ENCODE measurements at regions not wholly inside any gene's neighbourhood (a gene's known extent, or its start where the extent isn't known, plus 50 kb on each side); places are given as distances from the start of the nearest gene placed in this dataset.

GRCh38 chr13:91193358-91193757 lies 154.1 kb upstream of the MIR17HG start:
- TF ChIP-seq ZNF274 (IDR thresholded peaks at IDR 0.05; ENCODE audit: low read depth, low read length) (no peak), SUZ12 (IDR thresholded peaks at IDR 0.05; ENCODE audit: extremely low read depth, insufficient read depth, insufficient read length) (no peak), YY1 (IDR thresholded peaks at IDR 0.05; ENCODE audit: insufficient read depth, insufficient read length) (no peak)
